ENCODE measurements at regions not wholly inside any gene's neighbourhood (a gene's known extent, or its start where the extent isn't known, plus 50 kb on each side); places are given as distances from the start of the nearest gene placed in this dataset.

DNA sequence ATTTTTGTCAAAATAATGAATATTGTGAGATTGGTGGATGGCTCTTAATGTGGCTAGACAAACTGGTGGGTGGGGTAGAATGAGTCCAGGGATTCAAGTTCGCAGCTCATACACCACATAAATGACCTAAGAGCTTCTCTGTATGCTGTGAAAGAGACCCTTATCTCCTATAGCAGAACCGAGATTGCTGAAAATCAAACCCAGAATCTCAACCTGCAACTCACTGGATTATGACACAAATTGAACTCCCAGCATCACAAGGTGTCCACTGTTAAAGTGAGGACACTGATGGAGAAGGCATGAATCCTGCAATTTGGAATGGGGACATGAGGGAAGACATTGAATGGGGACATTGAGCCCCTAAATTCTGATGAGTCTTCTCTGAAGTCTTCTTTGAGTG lies 51.3 kb upstream of the CNKSR3 start:
- Histone ChIP-seq H3K79me2 (ENCODE audit: insufficient read depth, low read length) (no peaks in the 10 kb centered on the region), H3K27ac (ENCODE audit: low read depth, low read length) (no peak overlapping the region), H3K4me1 (ENCODE audit: insufficient read depth, low read length) (no peaks in the 10 kb centered on the region), H3K27me3 (ENCODE audit: insufficient read depth, low read length) (peaks cover 14% of the 10 kb centered on the region), H2AFZ (ENCODE audit: low read length) (no peak overlapping the region), H3K36me3 (ENCODE audit: insufficient read depth, low read length) (no peaks in the 10 kb centered on the region), H3K9me3 (ENCODE audit: low read depth, low read length) (no peaks in the 10 kb centered on the region), H4K20me1 (ENCODE audit: insufficient read depth, low read length) (no peaks in the 10 kb centered on the region), H3K4me2 (ENCODE audit: insufficient read depth, low read length) (no peak overlapping the region), H3K4me3 (ENCODE audit: insufficient read depth, low read length) (no peak overlapping the region)
- TF ChIP-seq, protein P1, sequence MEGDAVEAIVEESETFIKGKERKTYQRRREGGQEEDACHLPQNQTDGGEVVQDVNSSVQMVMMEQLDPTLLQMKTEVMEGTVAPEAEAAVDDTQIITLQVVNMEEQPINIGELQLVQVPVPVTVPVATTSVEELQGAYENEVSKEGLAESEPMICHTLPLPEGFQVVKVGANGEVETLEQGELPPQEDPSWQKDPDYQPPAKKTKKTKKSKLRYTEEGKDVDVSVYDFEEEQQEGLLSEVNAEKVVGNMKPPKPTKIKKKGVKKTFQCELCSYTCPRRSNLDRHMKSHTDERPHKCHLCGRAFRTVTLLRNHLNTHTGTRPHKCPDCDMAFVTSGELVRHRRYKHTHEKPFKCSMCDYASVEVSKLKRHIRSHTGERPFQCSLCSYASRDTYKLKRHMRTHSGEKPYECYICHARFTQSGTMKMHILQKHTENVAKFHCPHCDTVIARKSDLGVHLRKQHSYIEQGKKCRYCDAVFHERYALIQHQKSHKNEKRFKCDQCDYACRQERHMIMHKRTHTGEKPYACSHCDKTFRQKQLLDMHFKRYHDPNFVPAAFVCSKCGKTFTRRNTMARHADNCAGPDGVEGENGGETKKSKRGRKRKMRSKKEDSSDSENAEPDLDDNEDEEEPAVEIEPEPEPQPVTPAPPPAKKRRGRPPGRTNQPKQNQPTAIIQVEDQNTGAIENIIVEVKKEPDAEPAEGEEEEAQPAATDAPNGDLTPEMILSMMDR (IDR thresholded peaks at IDR 0.05; ENCODE audit: extremely low read depth, low read depth, low read length), result no peak
- DNase-seq (ENCODE audit: insufficient read length, low spot score, missing footprints), result no peak

DNA sequence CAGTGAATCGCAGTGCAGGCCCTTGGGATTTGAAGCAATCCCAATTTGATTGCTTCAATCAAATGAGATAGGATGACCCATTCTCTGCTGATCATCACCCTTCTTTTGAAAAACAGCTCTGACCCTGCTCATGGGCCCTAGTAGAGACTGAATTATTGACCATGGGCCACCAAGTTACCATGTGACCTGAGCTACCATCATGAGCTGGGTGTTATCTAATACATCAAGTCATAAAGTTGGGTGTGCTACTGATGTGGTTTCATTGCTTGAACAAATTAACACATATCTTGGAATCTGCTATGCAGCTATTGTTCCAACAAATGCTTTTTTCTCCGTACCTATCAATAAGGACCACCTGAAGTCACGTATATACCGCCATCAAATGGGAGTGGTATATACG lies 54.8 kb upstream of the CNKSR3 start:
- no peaks in the 10 kb centered on the region for H3K36me3 ChIP-seq (ENCODE audit: insufficient read depth, low read length)
- no peak overlapping the region for H3K4me2 ChIP-seq (ENCODE audit: insufficient read depth, low read length)
- TF ChIP-seq, protein P1 (IDR thresholded peaks at IDR 0.05; ENCODE audit: extremely low read depth, low read depth, low read length), result no peak
- no peaks in the 10 kb centered on the region for H3K4me1 ChIP-seq (ENCODE audit: insufficient read depth, low read length)
- peaks cover 14% of the 10 kb centered on the region for H3K27me3 ChIP-seq (ENCODE audit: insufficient read depth, low read length)
- no peaks in the 10 kb centered on the region for H3K79me2 ChIP-seq (ENCODE audit: insufficient read depth, low read length)
- no peak overlapping the region for H2AFZ ChIP-seq (ENCODE audit: low read length)
- DNase-seq (ENCODE audit: insufficient read length, low spot score, missing footprints), result no peak
- no peak overlapping the region for H3K27ac ChIP-seq (ENCODE audit: low read depth, low read length)
- no peak overlapping the region for H3K4me3 ChIP-seq (ENCODE audit: insufficient read depth, low read length)
- H4K20me1 ChIP-seq (ENCODE audit: insufficient read depth, low read length), result no peaks in the 10 kb centered on the region
- no peaks in the 10 kb centered on the region for H3K9me3 ChIP-seq (ENCODE audit: low read depth, low read length)

DNA sequence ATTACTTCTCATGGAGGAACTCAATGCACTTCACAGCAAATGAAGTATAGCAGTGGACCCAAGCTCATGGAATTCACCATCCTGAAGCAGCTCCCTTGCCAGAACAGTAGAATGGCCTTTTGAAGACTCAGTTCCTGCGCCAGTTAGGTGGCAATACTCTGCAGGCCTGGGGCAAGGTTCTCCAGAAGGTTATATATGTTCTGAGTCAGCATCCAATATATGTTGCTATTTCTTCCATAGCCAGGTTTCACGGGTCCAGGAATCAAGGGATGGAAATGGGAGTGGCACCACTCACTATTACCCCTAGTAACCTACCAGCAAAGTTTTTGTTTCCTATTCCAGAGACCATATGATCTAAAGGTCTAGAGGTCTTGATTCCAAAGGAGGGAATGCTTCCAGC lies 56.4 kb upstream of the CNKSR3 start:
- TF ChIP-seq, protein P1 (IDR thresholded peaks at IDR 0.05; ENCODE audit: extremely low read depth, low read depth, low read length), result no peak
- H3K4me3 ChIP-seq (ENCODE audit: insufficient read depth, low read length), result no peak overlapping the region
- no peak overlapping the region for H2AFZ ChIP-seq (ENCODE audit: low read length)
- H3K36me3 ChIP-seq (ENCODE audit: insufficient read depth, low read length), result no peaks in the 10 kb centered on the region
- H3K27me3 ChIP-seq (ENCODE audit: insufficient read depth, low read length), result peaks cover 3% of the 10 kb centered on the region
- no peak overlapping the region for H3K27ac ChIP-seq (ENCODE audit: low read depth, low read length)
- H4K20me1 ChIP-seq (ENCODE audit: insufficient read depth, low read length), result no peaks in the 10 kb centered on the region
- no peaks in the 10 kb centered on the region for H3K9me3 ChIP-seq (ENCODE audit: low read depth, low read length)
- DNase-seq (ENCODE audit: insufficient read length, low spot score, missing footprints), result no peak
- H3K4me2 ChIP-seq (ENCODE audit: insufficient read depth, low read length), result no peak overlapping the region
- no peaks in the 10 kb centered on the region for H3K79me2 ChIP-seq (ENCODE audit: insufficient read depth, low read length)
- H3K4me1 ChIP-seq (ENCODE audit: insufficient read depth, low read length), result no peaks in the 10 kb centered on the region

- H3K79me2 ChIP-seq (ENCODE audit: insufficient read depth, low read length), result no peaks in the 10 kb centered on the region
- no peak overlapping the region for H3K4me2 ChIP-seq (ENCODE audit: insufficient read depth, low read length)
- no peaks in the 10 kb centered on the region for H3K9me3 ChIP-seq (ENCODE audit: low read depth, low read length)
- H3K4me1 ChIP-seq (ENCODE audit: insufficient read depth, low read length), result no peaks in the 10 kb centered on the region
- H3K4me3 ChIP-seq (ENCODE audit: insufficient read depth, low read length), result no peak overlapping the region
- no peak for DNase-seq (ENCODE audit: insufficient read length, low spot score, missing footprints)
- no peak overlapping the region for H3K27ac ChIP-seq (ENCODE audit: low read depth, low read length)
- H3K36me3 ChIP-seq (ENCODE audit: insufficient read depth, low read length), result no peaks in the 10 kb centered on the region
- TF ChIP-seq, protein P1 (IDR thresholded peaks at IDR 0.05; ENCODE audit: extremely low read depth, low read depth, low read length), result no peak
- no peaks in the 10 kb centered on the region for H4K20me1 ChIP-seq (ENCODE audit: insufficient read depth, low read length)
- H3K27me3 ChIP-seq (ENCODE audit: insufficient read depth, low read length), result no peaks in the 10 kb centered on the region
- H2AFZ ChIP-seq (ENCODE audit: low read length), result no peak overlapping the region
These were observed 57.3 kb upstream of the CNKSR3 start for GRCh38 chr6:154567695-154568220.
